ENCODE measurements at regions not wholly inside any gene's neighbourhood (a gene's known extent, or its start where the extent isn't known, plus 50 kb on each side); places are given as distances from the start of the nearest gene placed in this dataset.

- FAIRE-seq (no peak), DNase-seq (ENCODE audit: insufficient read length) (no peak)
- TF ChIP-seq POLR2A (IDR thresholded peaks at IDR 0.05; ENCODE audit: low read depth, low read length) (no peak), TAF1 (IDR thresholded peaks at IDR 0.05; ENCODE audit: borderline replicate concordance, low read depth, low read length) (no peak), POLR2AphosphoS5 (IDR thresholded peaks at IDR 0.05; ENCODE audit: low read depth, low read length) (no peak)
Measured at GRCh38 chr20:22681591-22682248, 97.3 kb upstream of the FOXA2 start.

- TF ChIP-seq POLR2A (IDR thresholded peaks at IDR 0.05; ENCODE audit: low read depth, low read length) (no peak), POLR2AphosphoS5 (IDR thresholded peaks at IDR 0.05; ENCODE audit: low read depth, low read length) (no peak), TAF1 (IDR thresholded peaks at IDR 0.05; ENCODE audit: borderline replicate concordance, low read depth, low read length) (no peak)
- no peak for FAIRE-seq
Measured at GRCh38 chr20:22682381-22682780, 98.0 kb upstream of the FOXA2 start.

DNA sequence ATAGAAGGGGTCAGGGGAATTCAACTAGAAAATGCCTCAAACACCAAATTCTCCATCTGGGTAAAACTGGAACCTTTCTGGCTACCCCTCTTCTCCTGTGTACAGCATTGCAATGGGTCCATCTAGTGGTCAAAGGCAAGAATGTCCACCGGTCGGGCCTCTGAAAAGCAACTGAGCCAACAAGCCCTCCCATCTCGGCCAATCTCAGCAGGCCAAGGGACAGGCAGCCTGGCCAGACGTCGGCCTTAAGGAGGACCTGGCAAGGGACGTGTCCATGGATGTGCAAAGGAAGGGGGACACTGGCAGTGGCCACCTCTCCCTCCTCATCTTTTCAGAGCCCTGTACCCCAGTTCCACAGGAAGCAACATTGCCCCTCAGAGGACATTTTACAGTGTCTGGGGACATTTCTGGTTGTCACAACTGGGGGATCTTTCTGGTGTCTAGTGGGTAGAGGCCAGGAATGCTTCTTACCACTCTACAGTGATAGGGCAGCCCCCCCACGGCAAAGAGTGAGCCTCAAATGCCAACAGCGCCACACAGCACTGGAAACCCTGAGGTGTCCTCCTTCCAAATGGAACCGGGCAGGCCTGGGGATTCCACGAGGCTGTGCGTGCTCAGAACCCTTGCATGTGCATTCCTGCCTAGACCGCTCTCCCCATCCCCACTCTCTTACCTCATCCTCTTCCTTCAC, 99.8 kb upstream of the FOXA2 start:
- FAIRE-seq (peak; percentile 82), DNase-seq (ENCODE audit: insufficient read length) (peak; percentile 24)
- TF ChIP-seq POLR2AphosphoS5 (IDR thresholded peaks at IDR 0.05; ENCODE audit: low read depth, low read length) (no peak), POLR2A (IDR thresholded peaks at IDR 0.05; ENCODE audit: low read depth, low read length) (no peak), TAF1 (IDR thresholded peaks at IDR 0.05; ENCODE audit: borderline replicate concordance, low read depth, low read length) (no peak)

More at GRCh38 chr20:22682381-22682780, 98.0 kb upstream of the FOXA2 start:
- no peak for DNase-seq (ENCODE audit: insufficient read length)

- TF ChIP-seq TAF1 (IDR thresholded peaks at IDR 0.05; ENCODE audit: borderline replicate concordance, low read depth, low read length): no peak
- TF ChIP-seq POLR2A (IDR thresholded peaks at IDR 0.05; ENCODE audit: low read depth, low read length): no peak
- TF ChIP-seq POLR2AphosphoS5 (IDR thresholded peaks at IDR 0.05; ENCODE audit: low read depth, low read length): no peak
- FAIRE-seq: no peak
- no peak for DNase-seq (ENCODE audit: insufficient read length)
Measured at GRCh38 chr20:22684763-22685443, 100.5 kb upstream of the FOXA2 start.

GRCh38 chr20:22686097-22686496, 101.7 kb upstream of the FOXA2 start:
- TF ChIP-seq POLR2AphosphoS5 (IDR thresholded peaks at IDR 0.05; ENCODE audit: low read depth, low read length) (no peak), TAF1 (IDR thresholded peaks at IDR 0.05; ENCODE audit: borderline replicate concordance, low read depth, low read length) (no peak), POLR2A (IDR thresholded peaks at IDR 0.05; ENCODE audit: low read depth, low read length) (no peak)
- FAIRE-seq (no peak), DNase-seq (ENCODE audit: insufficient read length) (no peak)

GRCh38 chr20:22687676-22688349, 103.4 kb upstream of the FOXA2 start:
- TF ChIP-seq TAF1 (IDR thresholded peaks at IDR 0.05; ENCODE audit: borderline replicate concordance, low read depth, low read length): no peak
- no peak for TF ChIP-seq POLR2A (IDR thresholded peaks at IDR 0.05; ENCODE audit: low read depth, low read length)
- TF ChIP-seq POLR2AphosphoS5 (IDR thresholded peaks at IDR 0.05; ENCODE audit: low read depth, low read length): no peak
- DNase-seq (ENCODE audit: insufficient read length): no peak
- FAIRE-seq: no peak

DNA sequence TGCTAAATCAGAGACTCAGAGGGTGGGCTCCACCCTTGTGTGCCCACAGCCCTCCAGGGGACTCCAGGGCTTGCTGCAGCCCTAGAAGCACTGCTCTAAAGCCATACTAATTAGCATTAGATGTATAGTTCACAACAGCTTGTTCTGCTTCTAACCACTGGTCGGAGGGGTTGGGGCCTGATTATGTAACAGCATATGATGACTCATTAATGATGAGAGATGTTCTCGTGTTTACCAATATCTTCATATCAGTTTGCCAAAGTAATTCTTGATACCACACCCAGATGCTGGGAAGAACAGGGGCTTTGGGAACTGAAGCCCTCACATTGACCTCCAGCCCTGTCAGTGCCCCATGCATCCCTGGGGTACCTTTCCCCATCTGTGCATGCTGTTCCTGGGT, 104.1 kb upstream of the FOXA2 start:
- TF ChIP-seq POLR2A (IDR thresholded peaks at IDR 0.05; ENCODE audit: low read depth, low read length) (no peak), TAF1 (IDR thresholded peaks at IDR 0.05; ENCODE audit: borderline replicate concordance, low read depth, low read length) (no peak)
- FAIRE-seq: no peak
- no peak for DNase-seq (ENCODE audit: insufficient read length)

DNA sequence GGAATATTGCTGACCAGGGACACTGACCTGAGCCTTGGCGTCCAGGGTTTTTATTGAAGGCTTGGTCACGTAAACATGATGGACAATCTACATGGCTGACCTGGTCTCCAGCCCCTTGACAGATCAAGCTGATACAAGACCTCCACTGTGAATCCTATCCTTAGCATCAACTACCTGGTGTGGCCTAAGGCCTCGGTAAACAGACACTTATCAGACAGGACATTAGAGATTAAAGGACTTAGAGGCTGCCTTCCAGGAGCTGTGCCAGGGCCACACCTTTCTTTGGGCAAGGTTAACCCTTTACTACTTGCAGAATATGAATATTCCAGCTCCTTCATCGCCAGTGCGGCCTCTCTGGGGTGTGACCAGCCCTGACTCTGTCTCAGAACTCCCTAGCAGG, 104.9 kb upstream of the FOXA2 start:
- no peak for TF ChIP-seq POLR2AphosphoS5 (IDR thresholded peaks at IDR 0.05; ENCODE audit: low read depth, low read length)
- TF ChIP-seq POLR2A (IDR thresholded peaks at IDR 0.05; ENCODE audit: low read depth, low read length): no peak
- TF ChIP-seq TAF1 (IDR thresholded peaks at IDR 0.05; ENCODE audit: borderline replicate concordance, low read depth, low read length): no peak
- no peak for FAIRE-seq
- no peak for DNase-seq (ENCODE audit: insufficient read length)

DNA sequence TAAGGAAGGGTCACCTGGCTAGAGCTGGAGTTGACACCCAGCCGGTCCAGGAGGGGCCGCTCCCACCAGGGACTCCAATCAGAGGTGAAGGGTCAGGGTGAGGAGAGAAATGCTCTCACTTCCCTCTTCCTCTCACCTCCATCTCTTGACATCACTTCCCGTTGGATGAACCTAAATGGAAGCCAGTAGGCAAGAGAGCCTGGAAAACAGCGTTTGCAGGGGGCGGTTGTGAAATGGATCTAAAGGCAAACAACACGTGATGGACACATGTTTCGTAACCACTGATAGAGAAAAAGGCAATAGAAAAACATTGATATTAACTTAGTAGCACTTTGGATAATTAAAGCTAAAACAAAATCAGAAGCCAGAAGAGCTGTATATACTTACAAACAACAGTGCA, 105.6 kb upstream of the FOXA2 start:
- DNase-seq (ENCODE audit: insufficient read length) (no peak), FAIRE-seq (no peak)
- no peak for TF ChIP-seq POLR2A (IDR thresholded peaks at IDR 0.05; ENCODE audit: low read depth, low read length)
- TF ChIP-seq POLR2AphosphoS5 (IDR thresholded peaks at IDR 0.05; ENCODE audit: low read depth, low read length): no peak
- TF ChIP-seq TAF1 (IDR thresholded peaks at IDR 0.05; ENCODE audit: borderline replicate concordance, low read depth, low read length): no peak

DNA sequence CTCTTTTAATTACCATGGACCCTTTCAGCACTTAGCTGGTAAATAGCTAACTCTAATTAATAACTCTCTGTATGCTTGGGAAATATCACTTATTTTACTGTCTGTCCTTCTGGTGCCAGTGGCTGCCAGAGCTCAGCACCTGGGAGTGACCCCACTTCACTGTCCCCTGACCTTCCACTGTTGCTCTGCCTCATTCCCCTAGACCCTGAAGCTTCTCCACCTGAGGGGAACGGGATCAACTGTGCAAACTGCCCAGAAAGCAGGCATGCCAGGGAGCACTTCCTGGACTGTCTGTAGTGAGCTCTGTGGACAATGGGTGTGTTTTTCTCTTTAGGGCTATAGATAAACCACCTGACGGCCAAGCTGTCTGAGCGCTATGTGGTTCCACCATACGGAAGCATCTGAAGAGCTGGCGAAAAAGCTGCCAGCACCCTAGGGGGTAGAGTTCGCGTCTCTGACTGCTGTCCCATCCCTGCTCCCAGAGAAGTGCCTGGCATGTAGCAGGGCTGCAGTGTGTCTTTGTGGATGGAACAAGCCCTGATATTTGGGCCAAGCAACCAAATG, 106.3 kb upstream of the FOXA2 start:
- TF ChIP-seq POLR2A (IDR thresholded peaks at IDR 0.05; ENCODE audit: low read depth, low read length) (no peak), POLR2AphosphoS5 (IDR thresholded peaks at IDR 0.05; ENCODE audit: low read depth, low read length) (no peak), TAF1 (IDR thresholded peaks at IDR 0.05; ENCODE audit: borderline replicate concordance, low read depth, low read length) (no peak)
- DNase-seq (ENCODE audit: insufficient read length) (no peak), FAIRE-seq (no peak)

All from GM12892 (cell line).